Fibroblast of lung (primary cell): ENCODE measurements at regions not wholly inside any gene's neighbourhood (a gene's known extent, or its start where the extent isn't known, plus 50 kb on each side); places are given as distances from the start of the nearest gene placed in this dataset.

Experiments used
- DNase-seq, 2 donors: peaks; one replicate each; pipeline versions ENCODE4 v3.0.0 to v3.0.0-alpha.2; 2010; ENCODE audit warnings: low read depth in 2 of 2
- H2AFZ ChIP-seq: 2 replicates; pipeline ENCODE4 v1.5.1; 2012; ENCODE audit warnings: low read length, control low read depth, inconsistent platforms
- H3K27ac ChIP-seq: 2 replicates; pipeline ENCODE4 v1.5.1; 2011; ENCODE audit warnings: low read length, control low read depth; ENCODE audit not compliant: insufficient read depth
- H3K27me3 ChIP-seq: 2 replicates; pipeline ENCODE4 v1.5.1; 2011; ENCODE audit warnings: mild to moderate bottlenecking, low read length; ENCODE audit not compliant: control insufficient read depth, insufficient read depth
- H3K36me3 ChIP-seq: 2 replicates; pipeline ENCODE4 v1.5.1; 2011; ENCODE audit warnings: low read length; ENCODE audit not compliant: control insufficient read depth, insufficient read depth
- H3K4me1 ChIP-seq: 2 replicates; pipeline ENCODE4 v1.5.1; 2011; ENCODE audit warnings: low read length; ENCODE audit not compliant: control insufficient read depth, insufficient read depth; ENCODE audit errors: extremely low read depth
- H3K4me2 ChIP-seq: 2 replicates; pipeline ENCODE4 v1.5.1; 2011; ENCODE audit warnings: low read length, control low read depth; ENCODE audit not compliant: insufficient read depth; ENCODE audit errors: extremely low read depth
- H3K4me3 ChIP-seq, 4 experiments: fragments of 200-600 bp in 1 of 4; sonication (generic) in 1 of 4; replicated peaks in 1 of 4; 2 replicates each; pipeline ENCODE4 v1.5.1; 2011 to 2016; ENCODE audit warnings: low read length in 4 of 4, low read depth in 3 of 4, mild to moderate bottlenecking in 3 of 4, control low read depth in 2 of 4, inconsistent platforms in 1 of 4, mixed read lengths in 1 of 4; ENCODE audit not compliant: insufficient read depth in 1 of 4; ENCODE audit errors: control extremely low read depth in 1 of 4
- H3K79me2 ChIP-seq: 2 replicates; pipeline ENCODE4 v1.5.1; 2012; ENCODE audit warnings: mild to moderate bottlenecking, low read length, inconsistent platforms; ENCODE audit not compliant: control insufficient read depth, insufficient read depth
- H3K9ac ChIP-seq: 2 replicates; pipeline ENCODE4 v1.5.1; 2011; ENCODE audit warnings: mild to moderate bottlenecking, low read length, control low read depth; ENCODE audit not compliant: insufficient read depth
- H3K9me3 ChIP-seq: 2 replicates; pipeline ENCODE4 v1.5.1; 2012; ENCODE audit warnings: low read depth, low read length; ENCODE audit not compliant: control insufficient read depth, insufficient read depth
- H4K20me1 ChIP-seq: 2 replicates; pipeline ENCODE4 v1.5.1; 2011; ENCODE audit warnings: low read length; ENCODE audit not compliant: control insufficient read depth, insufficient read depth; ENCODE audit errors: extremely low read depth
- EZH2 ChIP-seq: IDR thresholded peaks from 2 replicates; pipeline ENCODE4 v1.5.1; 2012; ENCODE audit warnings: low read length, control low read depth, mild to moderate bottlenecking; ENCODE audit errors: missing control alignments
- TF ChIP-seq, protein P1 (sequence below), 2 donors: IDR thresholded peaks in 1 of 2; conservative IDR thresholded peaks in 1 of 2; 1 replicate in 1 of 2; 2 replicates in 1 of 2; pipeline ENCODE4 v1.5.1; 2011 to 2012; ENCODE audit warnings: low read length in 2 of 2, control low read depth in 1 of 2, inconsistent platforms in 1 of 2, low read depth in 1 of 2, mild to moderate bottlenecking in 1 of 2

- TF ChIP-seq, protein P1, sequence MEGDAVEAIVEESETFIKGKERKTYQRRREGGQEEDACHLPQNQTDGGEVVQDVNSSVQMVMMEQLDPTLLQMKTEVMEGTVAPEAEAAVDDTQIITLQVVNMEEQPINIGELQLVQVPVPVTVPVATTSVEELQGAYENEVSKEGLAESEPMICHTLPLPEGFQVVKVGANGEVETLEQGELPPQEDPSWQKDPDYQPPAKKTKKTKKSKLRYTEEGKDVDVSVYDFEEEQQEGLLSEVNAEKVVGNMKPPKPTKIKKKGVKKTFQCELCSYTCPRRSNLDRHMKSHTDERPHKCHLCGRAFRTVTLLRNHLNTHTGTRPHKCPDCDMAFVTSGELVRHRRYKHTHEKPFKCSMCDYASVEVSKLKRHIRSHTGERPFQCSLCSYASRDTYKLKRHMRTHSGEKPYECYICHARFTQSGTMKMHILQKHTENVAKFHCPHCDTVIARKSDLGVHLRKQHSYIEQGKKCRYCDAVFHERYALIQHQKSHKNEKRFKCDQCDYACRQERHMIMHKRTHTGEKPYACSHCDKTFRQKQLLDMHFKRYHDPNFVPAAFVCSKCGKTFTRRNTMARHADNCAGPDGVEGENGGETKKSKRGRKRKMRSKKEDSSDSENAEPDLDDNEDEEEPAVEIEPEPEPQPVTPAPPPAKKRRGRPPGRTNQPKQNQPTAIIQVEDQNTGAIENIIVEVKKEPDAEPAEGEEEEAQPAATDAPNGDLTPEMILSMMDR (conservative IDR thresholded peaks at IDR 0.05 in 1 of 2, IDR thresholded peaks at IDR 0.05 in 1 of 2; ENCODE audit: low read depth in 1 of 2, low read length in 2 of 2) = no peak
- no peak for TF ChIP-seq EZH2
- Histone ChIP-seq H3K4me3 (no peak overlapping the region), H3K4me2 (no peak overlapping the region), H3K9ac (no peak overlapping the region), H2AFZ (no peak overlapping the region), H4K20me1 (no peaks in the 10 kb centered on the region), H3K36me3 (no peaks in the 10 kb centered on the region), H3K27ac (no peak overlapping the region), H3K4me1 (no peaks in the 10 kb centered on the region), H3K9me3 (no peaks in the 10 kb centered on the region), H3K27me3 (no peaks in the 10 kb centered on the region), H3K79me2 (no peaks in the 10 kb centered on the region)
- peak in 1 of 2 donors; percentile 69 for DNase-seq
Observed at GRCh38 chr6:16921399-16922110, 160.3 kb upstream of the ATXN1 start.

DNA sequence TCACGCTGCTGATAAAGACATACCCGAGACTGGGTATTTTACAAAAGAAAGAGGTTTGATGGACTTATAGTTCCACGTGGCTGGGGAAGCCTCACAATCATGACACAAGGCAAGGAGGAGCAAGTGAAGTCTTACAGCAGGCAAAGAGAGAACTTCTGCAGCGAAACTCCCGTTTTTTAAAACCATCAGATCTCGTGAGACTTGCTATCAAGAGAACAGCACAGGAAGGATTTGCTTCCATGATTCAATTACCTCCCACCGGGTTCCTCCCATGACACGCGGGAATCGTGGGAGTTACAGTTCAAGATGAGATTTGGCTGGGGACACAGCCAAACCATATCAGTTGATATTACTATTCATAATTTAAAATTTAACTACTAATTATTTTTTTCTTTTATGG, 157.3 kb upstream of the ATXN1 start:
- Histone ChIP-seq H3K4me2 (no peak overlapping the region), H2AFZ (no peak overlapping the region), H3K36me3 (no peaks in the 10 kb centered on the region), H3K9me3 (no peaks in the 10 kb centered on the region), H3K79me2 (no peaks in the 10 kb centered on the region), H3K27ac (no peak overlapping the region), H3K27me3 (no peaks in the 10 kb centered on the region), H3K4me1 (no peaks in the 10 kb centered on the region), H3K4me3 (no peak overlapping the region), H3K9ac (no peak overlapping the region), H4K20me1 (no peaks in the 10 kb centered on the region)
- TF ChIP-seq, protein P1 (conservative IDR thresholded peaks at IDR 0.05 in 1 of 2, IDR thresholded peaks at IDR 0.05 in 1 of 2; ENCODE audit: low read depth in 1 of 2, low read length in 2 of 2) = no peak
- no peak for TF ChIP-seq EZH2
- no peak for DNase-seq

- no peaks in the 10 kb centered on the region for H3K27me3 ChIP-seq
- H2AFZ ChIP-seq = no peak overlapping the region
- no peaks in the 10 kb centered on the region for H4K20me1 ChIP-seq
- DNase-seq = no peak
- H3K4me3 ChIP-seq = no peak overlapping the region
- H3K4me2 ChIP-seq = no peak overlapping the region
- H3K27ac ChIP-seq = no peak overlapping the region
- TF ChIP-seq, protein P1 (conservative IDR thresholded peaks at IDR 0.05 in 1 of 2, IDR thresholded peaks at IDR 0.05 in 1 of 2; ENCODE audit: low read depth in 1 of 2, low read length in 2 of 2) = no peak
- no peak for TF ChIP-seq EZH2
- H3K36me3 ChIP-seq = no peaks in the 10 kb centered on the region
- H3K9me3 ChIP-seq = no peaks in the 10 kb centered on the region
- no peaks in the 10 kb centered on the region for H3K79me2 ChIP-seq
- H3K9ac ChIP-seq = no peak overlapping the region
- H3K4me1 ChIP-seq = peaks cover 5% of the 10 kb centered on the region
Observed at GRCh38 chr6:16914184-16914583, 152.9 kb upstream of the ATXN1 start.
